HG02588 (cell line): ENCODE measurements at regions not wholly inside any gene's neighbourhood (a gene's known extent, or its start where the extent isn't known, plus 50 kb on each side); places are given as distances from the start of the nearest gene placed in this dataset.

ENCODE experiments used
- ATAC-seq: cut with Tn5 transposase; IDR thresholded peaks from one replicate; pipeline ENCODE4 v1.9.1; 2021; ENCODE audit warnings: mild to moderate bottlenecking, moderate library complexity; ENCODE audit not compliant: unreplicated experiment

GRCh38 chr2:129619471-129619870 lies 360.0 kb upstream of the RAB6C start:
- ATAC-seq, result no peak

- ATAC-seq, result no peak
Measured at GRCh38 chr2:129620411-129620810, 359.1 kb upstream of the RAB6C start.

- no peak for ATAC-seq
Measured at GRCh38 chr2:129623783-129624182, 355.7 kb upstream of the RAB6C start.

GRCh38 chr2:129627437-129627836 lies 352.0 kb upstream of the RAB6C start:
- no peak for ATAC-seq

- no peak for ATAC-seq
Measured at GRCh38 chr2:129636692-129637091, 342.8 kb upstream of the RAB6C start.

GRCh38 chr2:129641371-129641770 lies 338.1 kb upstream of the RAB6C start:
- ATAC-seq, result no peak

- ATAC-seq, result no peak
Measured at GRCh38 chr2:129642526-129643043, 336.9 kb upstream of the RAB6C start.

- no peak for ATAC-seq
Measured at GRCh38 chr2:129645335-129645734, 334.1 kb upstream of the RAB6C start.

GRCh38 chr2:129646107-129646506 lies 333.4 kb upstream of the RAB6C start:
- no peak for ATAC-seq

GRCh38 chr2:129653246-129653645 lies 326.2 kb upstream of the RAB6C start:
- no peak for ATAC-seq

- no peak for ATAC-seq
Measured at GRCh38 chr2:129654331-129654730, 325.1 kb upstream of the RAB6C start.

GRCh38 chr2:129656081-129656598 lies 323.3 kb upstream of the RAB6C start:
- ATAC-seq, result no peak

GRCh38 chr2:129658430-129658829 lies 321.0 kb upstream of the RAB6C start:
- no peak for ATAC-seq

- no peak for ATAC-seq
Measured at GRCh38 chr2:129661935-129662334, 317.5 kb upstream of the RAB6C start.

- no peak for ATAC-seq
Measured at GRCh38 chr2:129667577-129667976, 311.9 kb upstream of the RAB6C start.

GRCh38 chr2:129672521-129672920 lies 306.9 kb upstream of the RAB6C start:
- no peak for ATAC-seq

- ATAC-seq, result no peak
Measured at GRCh38 chr2:129673234-129673633, 306.2 kb upstream of the RAB6C start.

GRCh38 chr2:129673847-129674711 lies 305.4 kb upstream of the RAB6C start:
- peak; percentile 69 for ATAC-seq

GRCh38 chr2:129678751-129679150 lies 300.7 kb upstream of the RAB6C start:
- ATAC-seq, result no peak

- no peak for ATAC-seq
Measured at GRCh38 chr2:129681788-129682187, 297.7 kb upstream of the RAB6C start.

- no peak for ATAC-seq
Measured at GRCh38 chr2:129689653-129690448, 289.6 kb upstream of the RAB6C start.

GRCh38 chr2:129695496-129695895 lies 284.0 kb upstream of the RAB6C start:
- ATAC-seq, result no peak
